ENCODE measurements at regions not wholly inside any gene's neighbourhood (a gene's known extent, or its start where the extent isn't known, plus 50 kb on each side); places are given as distances from the start of the nearest gene placed in this dataset.

DNA sequence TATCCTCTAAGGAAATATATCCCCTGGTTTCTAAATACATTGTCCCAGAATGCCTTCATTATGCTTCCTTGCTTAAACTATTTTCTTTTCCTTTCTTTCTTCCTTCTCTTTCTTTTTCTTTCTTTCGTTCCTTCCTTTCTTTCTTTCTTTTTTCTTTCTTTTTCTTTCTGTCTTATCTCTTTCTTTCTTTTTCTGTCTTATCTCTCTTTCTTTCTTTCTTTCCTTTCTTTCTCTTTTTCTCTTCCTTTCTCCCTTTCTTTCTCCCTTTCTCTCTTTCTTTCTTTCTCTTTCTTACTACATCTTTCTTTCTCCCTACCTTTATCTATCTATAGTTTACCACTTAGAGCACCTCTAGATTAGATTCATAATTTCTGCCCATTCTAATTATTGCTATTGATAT, 552.1 kb downstream of the PYDC2 start:
- no peak overlapping the region for H3K4me3 Mint-ChIP-seq (ENCODE audit: unreplicated experiment)
- no peak for DNase-seq
- no peak overlapping the region for H3K4me3 ChIP-seq (ENCODE audit: low read depth, low read length)
- no peaks in the 10 kb centered on the region for H3K36me3 ChIP-seq (ENCODE audit: control insufficient read depth, insufficient read depth, low read length)
- TF ChIP-seq, protein P1, sequence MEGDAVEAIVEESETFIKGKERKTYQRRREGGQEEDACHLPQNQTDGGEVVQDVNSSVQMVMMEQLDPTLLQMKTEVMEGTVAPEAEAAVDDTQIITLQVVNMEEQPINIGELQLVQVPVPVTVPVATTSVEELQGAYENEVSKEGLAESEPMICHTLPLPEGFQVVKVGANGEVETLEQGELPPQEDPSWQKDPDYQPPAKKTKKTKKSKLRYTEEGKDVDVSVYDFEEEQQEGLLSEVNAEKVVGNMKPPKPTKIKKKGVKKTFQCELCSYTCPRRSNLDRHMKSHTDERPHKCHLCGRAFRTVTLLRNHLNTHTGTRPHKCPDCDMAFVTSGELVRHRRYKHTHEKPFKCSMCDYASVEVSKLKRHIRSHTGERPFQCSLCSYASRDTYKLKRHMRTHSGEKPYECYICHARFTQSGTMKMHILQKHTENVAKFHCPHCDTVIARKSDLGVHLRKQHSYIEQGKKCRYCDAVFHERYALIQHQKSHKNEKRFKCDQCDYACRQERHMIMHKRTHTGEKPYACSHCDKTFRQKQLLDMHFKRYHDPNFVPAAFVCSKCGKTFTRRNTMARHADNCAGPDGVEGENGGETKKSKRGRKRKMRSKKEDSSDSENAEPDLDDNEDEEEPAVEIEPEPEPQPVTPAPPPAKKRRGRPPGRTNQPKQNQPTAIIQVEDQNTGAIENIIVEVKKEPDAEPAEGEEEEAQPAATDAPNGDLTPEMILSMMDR (IDR thresholded peaks at IDR 0.05; ENCODE audit: insufficient read depth in 1 of 2, low read depth in 1 of 2, low read length in 1 of 2, severe bottlenecking in 1 of 2, unreplicated experiment in 1 of 2), result no peak
- H3K9me3 Mint-ChIP-seq (ENCODE audit: unreplicated experiment), result peaks cover 12% of the 10 kb centered on the region
- no peak overlapping the region for H3K27ac Mint-ChIP-seq (ENCODE audit: unreplicated experiment)
- H3K4me1 ChIP-seq, result no peaks in the 10 kb centered on the region
- H3K36me3 Mint-ChIP-seq (ENCODE audit: insufficient read depth, unreplicated experiment), result no peaks in the 10 kb centered on the region
- POLR2A ChIA-PET, result no interaction called here
- no peaks in the 10 kb centered on the region for H3K27me3 ChIP-seq (replicated peaks; ENCODE audit: control insufficient read depth, insufficient read depth, low read length)
- CTCF ChIA-PET, result no interaction called here
- intact Hi-C loops (cut with micrococcal nuclease; ENCODE audit: unreplicated experiment), result no loop called here
- BruUV-seq (replicated peaks), result no TSS peak
- no peaks in the 10 kb centered on the region for H3K4me1 Mint-ChIP-seq (ENCODE audit: low read depth, unreplicated experiment)
- H3K27me3 Mint-ChIP-seq (ENCODE audit: insufficient read depth, unreplicated experiment), result peaks cover 2% of the 10 kb centered on the region
- no peaks in the 10 kb centered on the region for H3K9me3 ChIP-seq

DNA sequence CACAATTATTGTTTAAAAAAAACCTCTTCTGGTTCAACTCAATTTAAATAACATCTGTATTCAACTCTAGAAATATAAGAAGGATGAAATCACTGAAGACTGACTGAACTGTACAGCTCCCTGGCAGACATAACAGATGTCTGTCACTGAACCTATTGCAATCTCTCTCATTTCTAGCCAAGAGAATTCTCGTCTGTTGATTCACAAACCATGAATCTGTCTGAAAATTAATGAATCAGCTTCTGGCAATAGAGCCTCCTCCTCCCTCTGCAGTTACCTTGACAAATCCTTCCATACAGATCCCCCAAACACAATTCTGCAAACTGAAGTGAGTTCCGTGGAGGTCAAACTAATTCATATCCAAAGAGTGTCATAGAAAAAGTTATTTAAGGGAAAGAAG, 561.4 kb downstream of the PYDC2 start:
- ChIA-PET POLR2A (no interaction called here), CTCF (no interaction called here)
- no TSS peak for BruUV-seq (replicated peaks)

DNA sequence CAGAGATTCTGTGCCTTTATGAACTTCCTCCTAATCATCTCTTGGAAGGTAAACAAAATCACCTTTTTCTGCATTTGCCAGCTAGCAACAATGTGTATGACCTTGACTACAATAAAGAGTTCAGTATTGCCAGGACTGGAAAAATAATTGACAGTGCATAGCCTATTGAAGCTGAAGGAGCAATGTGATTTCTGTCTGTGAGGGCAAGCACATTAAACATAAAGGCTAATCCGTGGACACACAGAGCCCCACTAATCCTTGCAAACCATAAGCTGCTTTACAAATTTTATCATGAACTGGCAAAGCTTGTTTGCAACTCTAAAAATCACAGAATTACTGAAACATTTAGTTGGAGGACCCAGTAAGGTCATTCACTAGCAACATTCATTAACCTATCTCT, 563.8 kb downstream of the PYDC2 start:
- H3K27ac Mint-ChIP-seq (ENCODE audit: unreplicated experiment), result no peak overlapping the region
- no peak overlapping the region for H3K4me3 Mint-ChIP-seq (ENCODE audit: unreplicated experiment)
- intact Hi-C loops (cut with micrococcal nuclease; ENCODE audit: unreplicated experiment), result no loop called here
- Histone ChIP-seq H3K36me3 (ENCODE audit: control insufficient read depth, insufficient read depth, low read length) (no peaks in the 10 kb centered on the region), H3K27me3 (replicated peaks; ENCODE audit: control insufficient read depth, insufficient read depth, low read length) (no peaks in the 10 kb centered on the region), H3K4me3 (ENCODE audit: low read depth, low read length) (no peak overlapping the region), H3K9me3 (no peaks in the 10 kb centered on the region), H3K4me1 (no peaks in the 10 kb centered on the region)
- POLR2A ChIA-PET, result no interaction called here
- TF ChIP-seq, protein P1 (IDR thresholded peaks at IDR 0.05; ENCODE audit: insufficient read depth in 1 of 2, low read depth in 1 of 2, low read length in 1 of 2, severe bottlenecking in 1 of 2, unreplicated experiment in 1 of 2), result no peak
- no peaks in the 10 kb centered on the region for H3K27me3 Mint-ChIP-seq (ENCODE audit: insufficient read depth, unreplicated experiment)
- CTCF ChIA-PET, result no interaction called here
- H3K4me1 Mint-ChIP-seq (ENCODE audit: low read depth, unreplicated experiment), result no peaks in the 10 kb centered on the region
- no TSS peak for BruUV-seq (replicated peaks)
- no peaks in the 10 kb centered on the region for H3K36me3 Mint-ChIP-seq (ENCODE audit: insufficient read depth, unreplicated experiment)
- DNase-seq, result no peak
- H3K9me3 Mint-ChIP-seq (ENCODE audit: unreplicated experiment), result peaks cover 13% of the 10 kb centered on the region

More for the DNA sequence above, 561.4 kb downstream of the PYDC2 start:
- H3K27me3 Mint-ChIP-seq (ENCODE audit: insufficient read depth, unreplicated experiment), result no peaks in the 10 kb centered on the region
- H3K4me3 ChIP-seq (ENCODE audit: low read depth, low read length), result no peak overlapping the region
- no peaks in the 10 kb centered on the region for H3K36me3 ChIP-seq (ENCODE audit: control insufficient read depth, insufficient read depth, low read length)
- H3K27me3 ChIP-seq (replicated peaks; ENCODE audit: control insufficient read depth, insufficient read depth, low read length), result no peaks in the 10 kb centered on the region
- no peaks in the 10 kb centered on the region for H3K36me3 Mint-ChIP-seq (ENCODE audit: insufficient read depth, unreplicated experiment)
- TF ChIP-seq, protein P1 (IDR thresholded peaks at IDR 0.05; ENCODE audit: insufficient read depth in 1 of 2, low read depth in 1 of 2, low read length in 1 of 2, severe bottlenecking in 1 of 2, unreplicated experiment in 1 of 2), result no peak
- no peak for DNase-seq
- intact Hi-C loops (cut with micrococcal nuclease; ENCODE audit: unreplicated experiment), result no loop called here
- H3K9me3 ChIP-seq, result peaks cover 2% of the 10 kb centered on the region; the same call in 1 of the 2 replicates
- no peak overlapping the region for H3K27ac Mint-ChIP-seq (ENCODE audit: unreplicated experiment)
- H3K9me3 Mint-ChIP-seq (ENCODE audit: unreplicated experiment), result no peaks in the 10 kb centered on the region
- H3K4me1 Mint-ChIP-seq (ENCODE audit: low read depth, unreplicated experiment), result no peaks in the 10 kb centered on the region
- no peaks in the 10 kb centered on the region for H3K4me1 ChIP-seq
- H3K4me3 Mint-ChIP-seq (ENCODE audit: unreplicated experiment), result no peak overlapping the region
